MM.1S (cell line): ENCODE measurements at regions not wholly inside any gene's neighbourhood (a gene's known extent, or its start where the extent isn't known, plus 50 kb on each side); places are given as distances from the start of the nearest gene placed in this dataset.

Source experiments
- DNase-seq: peaks from one replicate; pipeline ENCODE4 v3.0.0-alpha.2; 2015
- H2AFZ ChIP-seq: fragments of 300-600 bp; sonication (generic); 2 replicates; pipeline ENCODE4 v1.6.0; 2016; ENCODE audit warnings: antibody characterized with exemption, low read length
- H3F3A ChIP-seq: fragments of 300-600 bp; sonication (generic); 2 replicates; pipeline ENCODE4 v1.6.1; 2016; ENCODE audit warnings: mild to moderate bottlenecking, antibody characterized with exemption, low read length, moderate library complexity, mixed read lengths; ENCODE audit not compliant: insufficient read depth
- H3K27ac ChIP-seq: fragments of 300-600 bp; sonication (generic); 2 replicates; pipeline ENCODE4 v1.5.1; 2016; ENCODE audit warnings: mild to moderate bottlenecking, low read length
- H3K27me3 ChIP-seq: fragments of 300-600 bp; sonication (generic); replicated peaks from 2 replicates; pipeline ENCODE4 v1.6.0; 2016; ENCODE audit warnings: low read length; ENCODE audit not compliant: insufficient read depth
- H3K36me3 ChIP-seq: fragments of 300-600 bp; sonication (generic); replicated peaks from 2 replicates; pipeline ENCODE4 v1.6.1; 2016; ENCODE audit warnings: mild to moderate bottlenecking, low read length, mixed read lengths; ENCODE audit not compliant: insufficient read depth
- H3K4me1 ChIP-seq: fragments of 300-600 bp; sonication (generic); 2 replicates; pipeline ENCODE4 v1.6.1; 2016; ENCODE audit warnings: low read length, mixed read lengths
- H3K4me2 ChIP-seq: fragments of 300-600 bp; sonication (generic); 2 replicates; pipeline ENCODE4 v1.6.0; 2016; ENCODE audit warnings: low read depth, low read length
- H3K4me3 ChIP-seq: fragments of 300-600 bp; sonication (generic); 2 replicates; pipeline ENCODE4 v1.5.1; 2016; ENCODE audit warnings: low read length, mixed read lengths
- H3K79me2 ChIP-seq: fragments of 300-600 bp; sonication (generic); 2 replicates; pipeline ENCODE4 v1.6.1; 2016; ENCODE audit warnings: mixed run types, low read length, mixed read lengths
- H3K9ac ChIP-seq: fragments of 300-600 bp; sonication (generic); 2 replicates; pipeline ENCODE4 v1.6.1; 2016; ENCODE audit warnings: low read length, mixed read lengths
- H3K9me2 ChIP-seq: fragments of 300-600 bp; sonication (generic); replicated peaks from 2 replicates; pipeline ENCODE4 v1.6.1; 2016; ENCODE audit warnings: mild to moderate bottlenecking, low read length, mixed read lengths; ENCODE audit not compliant: insufficient read depth
- H3K9me3 ChIP-seq: fragments of 300-600 bp; sonication (generic); replicated peaks from 2 replicates; pipeline ENCODE4 v1.6.1; 2016; ENCODE audit warnings: mild to moderate bottlenecking, low read length, mixed read lengths; ENCODE audit not compliant: insufficient read depth
- H4K20me1 ChIP-seq: fragments of 300-600 bp; sonication (generic); 2 replicates; pipeline ENCODE4 v1.6.1; 2016; ENCODE audit warnings: mild to moderate bottlenecking, low read length, moderate library complexity, mixed read lengths; ENCODE audit not compliant: insufficient read depth
- CTCF ChIP-seq: fragments of 300-600 bp; sonication (generic); IDR thresholded peaks from 2 replicates; pipeline ENCODE4 v1.5.1; 2016; ENCODE audit warnings: antibody characterized with exemption, low read length, mixed read lengths
- EZH2 ChIP-seq: fragments of 300-600 bp; sonication (generic); optimal IDR thresholded peaks from 2 replicates; pipeline ENCODE3; 2017; ENCODE audit warnings: low read depth, mild to moderate bottlenecking, antibody characterized with exemption, low read length, mixed read lengths
- EZH2phosphoT487 ChIP-seq: fragments of 300-600 bp; sonication (generic); IDR thresholded peaks from 2 replicates; pipeline ENCODE4 v1.6.1; 2018; ENCODE audit warnings: antibody characterized with exemption, low read length

DNA sequence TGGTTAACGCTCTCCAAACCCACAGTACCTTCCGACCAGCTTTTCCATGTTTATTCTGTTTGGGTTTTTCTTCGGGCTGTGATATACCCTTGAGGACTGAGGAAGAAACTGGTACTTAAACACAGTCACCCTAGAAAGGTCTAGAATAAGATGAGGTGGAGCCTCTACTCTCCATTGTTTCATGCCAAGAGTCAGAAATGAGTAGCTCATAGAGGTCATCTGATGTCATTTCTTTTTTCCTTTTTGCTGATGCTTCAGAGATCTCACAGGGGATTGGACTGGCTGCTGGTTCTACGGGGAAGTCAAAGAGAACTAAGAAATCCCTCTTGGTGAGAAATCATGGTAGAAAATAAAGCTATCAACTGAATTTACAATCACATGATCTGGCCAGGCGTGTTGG lies 538.2 kb upstream of the TMEM132C start:
- Histone ChIP-seq H3K9ac (no peak overlapping the region), H3K27ac (no peak overlapping the region), H3K9me2 (no peaks in the 10 kb centered on the region), H3K4me1 (no peaks in the 10 kb centered on the region), H3K27me3 (no peaks in the 10 kb centered on the region), H3K79me2 (no peaks in the 10 kb centered on the region), H3K9me3 (no peaks in the 10 kb centered on the region), H3K4me3 (no peak overlapping the region), H2AFZ (no peak overlapping the region), H4K20me1 (no peaks in the 10 kb centered on the region), H3K4me2 (no peak overlapping the region), H3F3A (no peaks in the 10 kb centered on the region), H3K36me3 (no peaks in the 10 kb centered on the region)
- no peak for DNase-seq
- TF ChIP-seq EZH2phosphoT487 (no peak), EZH2 (no peak), CTCF (no peak)

DNA sequence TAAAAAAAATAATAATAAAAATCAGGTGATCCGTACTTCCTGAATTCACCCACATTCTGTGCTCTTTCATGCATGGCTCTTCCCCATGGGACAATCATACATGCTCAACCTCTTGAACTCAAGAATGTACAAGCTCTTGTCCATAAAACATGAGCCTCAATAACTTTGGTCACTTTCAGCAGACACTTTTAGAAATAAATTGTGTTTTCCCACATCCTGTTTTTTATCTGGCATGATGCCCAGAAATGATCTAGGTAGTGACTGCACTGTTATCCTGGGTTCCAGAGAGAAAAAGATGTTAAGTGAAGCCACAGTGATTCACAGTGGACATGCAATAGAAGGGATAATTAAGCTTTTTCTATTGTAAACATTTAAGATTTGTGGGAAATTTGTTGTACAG lies 537.6 kb upstream of the TMEM132C start:
- Histone ChIP-seq H3K79me2 (no peaks in the 10 kb centered on the region), H3K4me2 (no peak overlapping the region), H3K4me1 (no peaks in the 10 kb centered on the region), H3F3A (no peaks in the 10 kb centered on the region), H4K20me1 (no peaks in the 10 kb centered on the region), H3K4me3 (no peak overlapping the region), H3K36me3 (no peaks in the 10 kb centered on the region), H3K27me3 (no peaks in the 10 kb centered on the region), H3K9me3 (no peaks in the 10 kb centered on the region), H2AFZ (no peak overlapping the region), H3K9ac (no peak overlapping the region), H3K9me2 (no peaks in the 10 kb centered on the region), H3K27ac (no peak overlapping the region)
- TF ChIP-seq CTCF (no peak), EZH2phosphoT487 (no peak), EZH2 (no peak)
- no peak for DNase-seq

DNA sequence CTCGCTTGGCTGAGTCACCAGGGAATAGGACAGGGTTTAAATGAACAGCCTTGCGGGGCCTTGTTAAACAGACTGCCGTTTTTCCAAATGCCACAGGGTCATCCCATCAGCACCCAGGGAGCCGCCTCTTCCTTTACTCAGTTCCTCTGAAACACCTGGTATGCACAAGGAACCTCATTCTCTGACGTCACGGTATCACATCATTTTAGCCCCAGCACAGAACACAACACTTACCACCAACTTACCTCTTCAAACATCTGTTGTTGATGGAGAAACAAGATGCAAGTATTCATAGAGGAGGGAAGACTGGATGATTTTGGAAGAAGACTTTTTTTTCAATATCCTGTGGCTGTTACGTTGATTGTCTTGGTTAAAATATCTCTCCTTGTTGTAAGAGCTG lies 535.3 kb upstream of the TMEM132C start:
- no peak for TF ChIP-seq EZH2phosphoT487
- no peak for TF ChIP-seq CTCF
- TF ChIP-seq EZH2 = no peak
- no peak overlapping the region for H2AFZ ChIP-seq
- no peak overlapping the region for H3K4me3 ChIP-seq
- no peaks in the 10 kb centered on the region for H3K36me3 ChIP-seq
- no peaks in the 10 kb centered on the region for H3F3A ChIP-seq
- no peaks in the 10 kb centered on the region for H4K20me1 ChIP-seq
- no peaks in the 10 kb centered on the region for H3K79me2 ChIP-seq
- H3K9me3 ChIP-seq = no peaks in the 10 kb centered on the region
- H3K4me1 ChIP-seq = no peaks in the 10 kb centered on the region
- no peak overlapping the region for H3K9ac ChIP-seq
- no peaks in the 10 kb centered on the region for H3K9me2 ChIP-seq
- H3K27me3 ChIP-seq = no peaks in the 10 kb centered on the region
- H3K4me2 ChIP-seq = no peak overlapping the region
- no peak overlapping the region for H3K27ac ChIP-seq
- no peak for DNase-seq

DNA sequence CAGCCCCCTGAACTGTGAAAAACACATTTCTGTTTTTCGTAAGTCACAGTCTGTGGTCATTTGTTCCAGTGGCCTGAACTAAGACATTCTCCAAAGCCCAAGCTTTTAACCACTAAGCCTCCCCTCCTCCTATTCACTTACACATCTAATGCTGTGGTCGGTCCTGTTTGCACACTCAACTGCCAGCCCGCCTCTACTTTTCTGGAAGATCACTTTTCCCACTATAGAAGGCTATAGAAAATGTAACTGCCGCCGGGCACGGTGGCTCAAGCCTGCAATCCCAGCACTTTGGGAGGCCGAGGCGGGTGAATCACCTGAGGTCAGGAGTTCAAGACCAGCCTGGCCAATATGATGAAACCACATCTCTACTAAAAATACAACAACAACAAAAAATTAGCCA lies 524.7 kb upstream of the TMEM132C start:
- Histone ChIP-seq H4K20me1 (no peaks in the 10 kb centered on the region), H3K27me3 (no peaks in the 10 kb centered on the region), H3K4me1 (no peaks in the 10 kb centered on the region), H3K9me2 (no peaks in the 10 kb centered on the region), H3K9ac (no peak overlapping the region), H3K9me3 (no peaks in the 10 kb centered on the region), H3K4me3 (no peak overlapping the region), H2AFZ (no peak overlapping the region), H3K4me2 (no peak overlapping the region), H3K79me2 (no peaks in the 10 kb centered on the region), H3F3A (no peaks in the 10 kb centered on the region), H3K36me3 (no peaks in the 10 kb centered on the region), H3K27ac (no peak overlapping the region)
- no peak for TF ChIP-seq EZH2
- no peak for TF ChIP-seq EZH2phosphoT487
- no peak for TF ChIP-seq CTCF
- no peak for DNase-seq
